T47D (cell line): ENCODE measurements at regions not wholly inside any gene's neighbourhood (a gene's known extent, or its start where the extent isn't known, plus 50 kb on each side); places are given as distances from the start of the nearest gene placed in this dataset.
"Not testable (repeated sequence)": the region's sequence is repeated elsewhere in the genome, so short reads cannot be mapped to it uniquely, and the experiment has no call there.

Source experiments
- DNase-seq, 2 experiments: peaks; one replicate each; pipeline versions ENCODE4 v3.0.0 to v3.0.0-alpha.2; 2011 to 2012; ENCODE audit warnings: low read depth in 1 of 2, low spot score in 1 of 2
- JUND ChIP-seq: IDR thresholded peaks from 2 replicates; pipeline ENCODE4 v1.6.1; 2012; ENCODE audit warnings: low read depth
- in situ Hi-C: cut with HindIII; loops from 2 replicates; pipeline ENCODE4 v1.10.0; 2016; ENCODE audit warnings: low sequenced_read_pairs, low pct_unique_long_range_greater_than_20kb

DNA sequence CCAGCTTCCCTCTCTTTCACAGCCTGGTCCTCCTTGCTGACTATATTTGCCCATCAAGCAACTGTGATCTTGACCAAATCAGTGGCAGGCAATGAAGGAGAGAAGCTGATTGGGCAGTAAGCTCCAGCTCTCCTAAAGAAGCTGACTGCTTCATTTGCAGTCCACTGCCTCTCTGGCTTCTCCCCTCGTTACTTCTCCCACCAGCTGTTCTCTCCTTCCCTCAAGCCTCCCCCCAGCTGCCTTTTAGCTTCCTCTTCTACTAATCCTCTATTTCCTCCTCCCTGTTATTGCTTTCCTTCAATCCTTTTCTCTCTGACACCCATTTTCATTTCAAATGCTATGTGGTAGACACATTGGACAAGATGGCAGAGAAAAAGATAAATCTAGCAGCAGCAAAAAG is 474.7 kb upstream of the UBE2E2 start:
- TF ChIP-seq JUND = no peak
- in situ Hi-C loops = no loop called here
- DNase-seq = no peak

DNA sequence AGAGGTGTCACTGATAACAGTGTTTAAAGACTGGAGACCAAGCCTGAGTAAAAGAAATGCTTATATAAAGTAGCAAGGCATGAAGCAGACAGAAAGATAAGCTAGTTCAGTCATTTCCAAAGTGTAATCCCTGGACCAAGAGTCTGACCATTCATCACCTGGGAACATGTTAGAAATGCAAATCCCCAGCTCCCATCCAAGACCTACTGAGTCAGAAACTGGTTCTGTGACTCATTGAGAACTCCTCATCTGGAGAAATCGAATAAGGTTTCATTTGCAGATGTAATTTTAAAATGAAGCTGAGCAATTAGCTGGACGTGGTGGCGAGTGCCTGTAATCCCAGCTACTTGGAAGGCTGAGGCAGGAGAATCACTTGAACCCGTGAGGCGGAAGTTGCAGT is 473.9 kb upstream of the UBE2E2 start:
- DNase-seq = no peak
- no peak for TF ChIP-seq JUND
- in situ Hi-C loops = no loop called here

DNA sequence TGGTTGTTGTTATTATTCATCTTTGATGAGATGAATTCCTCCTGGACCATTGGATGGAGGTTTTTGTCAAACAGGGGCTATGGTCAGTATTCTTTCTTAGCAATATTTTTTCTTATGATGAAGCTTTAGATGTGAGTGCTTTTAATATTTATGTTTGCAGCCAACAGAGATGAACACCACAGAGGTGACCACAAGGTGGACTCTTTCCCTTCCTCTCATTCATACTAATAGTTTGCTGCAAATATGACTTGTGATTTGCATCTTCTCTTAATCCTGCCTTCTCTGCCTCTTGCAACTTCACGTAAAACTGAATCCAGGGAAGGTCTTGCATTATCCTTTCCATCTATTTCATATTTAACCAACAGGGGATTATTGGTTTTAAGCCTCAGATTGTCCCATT is 473.1 kb upstream of the UBE2E2 start:
- TF ChIP-seq JUND = no peak
- in situ Hi-C loops = no loop called here
- peak; percentile 12 to 51 for DNase-seq

DNA sequence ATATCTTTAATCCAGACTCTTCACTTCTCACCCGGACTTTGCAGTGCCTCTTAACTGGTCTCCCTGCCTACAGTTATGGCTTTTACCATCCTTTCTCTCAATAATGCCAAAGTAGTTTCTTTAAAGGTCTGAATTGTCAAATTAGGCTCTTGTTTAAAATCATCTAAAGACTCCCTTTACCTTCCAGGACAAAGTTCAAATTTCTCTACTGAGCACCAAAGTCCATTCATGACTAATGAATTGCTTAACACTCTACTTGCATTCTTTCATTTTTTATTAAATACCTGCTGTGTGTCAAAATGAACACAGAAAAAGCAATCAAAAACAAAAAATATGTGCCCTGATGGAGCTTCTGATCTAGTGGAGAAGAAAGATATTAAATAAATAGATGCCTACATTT is 472.4 kb upstream of the UBE2E2 start:
- in situ Hi-C loops = no loop called here
- TF ChIP-seq JUND = no peak
- no peak for DNase-seq

DNA sequence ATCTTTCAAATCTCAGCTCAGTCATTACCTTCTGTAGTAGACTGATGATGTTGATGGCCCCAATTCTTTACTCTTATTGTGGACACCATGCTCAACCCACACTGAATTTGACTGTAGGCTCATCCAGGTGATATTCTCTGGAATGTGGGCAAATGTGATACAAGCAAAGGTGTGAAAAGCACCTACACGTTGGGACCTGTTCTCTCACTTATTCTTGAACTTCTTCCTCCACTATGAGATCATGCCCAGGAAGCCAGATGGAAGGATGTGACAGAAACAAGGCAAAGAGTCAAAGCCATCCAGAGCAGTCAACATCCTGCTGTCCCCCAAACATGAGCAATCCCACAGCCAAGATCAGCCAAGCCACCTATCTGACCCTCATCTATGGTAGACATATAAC is 471.2 kb upstream of the UBE2E2 start:
- in situ Hi-C loops = no loop called here
- no peak for DNase-seq
- TF ChIP-seq JUND = no peak

DNA sequence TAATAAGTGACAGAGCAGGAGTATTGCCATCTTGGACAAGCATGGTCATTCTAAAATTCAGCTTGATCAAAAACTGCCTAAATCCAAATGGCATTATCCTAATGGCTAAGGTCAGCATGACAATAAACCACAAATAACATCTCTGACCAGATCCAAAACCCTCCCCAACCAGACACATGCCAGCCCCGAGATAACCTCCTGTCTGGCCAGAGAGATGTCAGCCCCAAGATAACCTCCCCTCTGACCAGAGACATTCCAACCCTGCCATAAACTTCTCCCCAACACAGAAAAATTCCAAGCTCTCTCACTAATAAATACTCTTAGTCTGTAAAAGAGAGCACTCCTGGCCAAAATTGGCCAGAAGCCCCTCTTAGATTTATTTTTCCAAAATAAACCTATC is 470.5 kb upstream of the UBE2E2 start:
- DNase-seq = no peak
- no peak for TF ChIP-seq JUND
- in situ Hi-C loops = no loop called here

DNA sequence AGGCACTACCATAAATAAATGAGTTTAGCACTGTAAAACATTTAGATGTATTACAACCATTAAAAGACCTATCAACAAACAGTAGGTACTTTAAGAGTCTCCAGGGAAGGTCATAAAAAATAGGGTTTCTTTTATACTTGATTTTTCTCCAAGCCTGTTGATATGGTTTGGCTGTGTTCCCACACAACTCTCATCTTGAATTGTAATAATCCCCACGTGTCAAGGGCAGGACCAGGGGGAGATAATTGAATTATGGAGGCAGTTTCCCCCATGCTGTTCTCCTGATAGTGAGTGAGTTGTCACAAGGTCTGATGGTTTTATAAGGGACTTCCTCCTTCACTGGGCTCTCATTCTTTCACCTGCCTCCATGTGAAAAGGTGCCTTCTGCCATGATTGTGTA is 468.9 kb upstream of the UBE2E2 start:
- TF ChIP-seq JUND = no peak
- DNase-seq = no peak
- in situ Hi-C loops = no loop called here

DNA sequence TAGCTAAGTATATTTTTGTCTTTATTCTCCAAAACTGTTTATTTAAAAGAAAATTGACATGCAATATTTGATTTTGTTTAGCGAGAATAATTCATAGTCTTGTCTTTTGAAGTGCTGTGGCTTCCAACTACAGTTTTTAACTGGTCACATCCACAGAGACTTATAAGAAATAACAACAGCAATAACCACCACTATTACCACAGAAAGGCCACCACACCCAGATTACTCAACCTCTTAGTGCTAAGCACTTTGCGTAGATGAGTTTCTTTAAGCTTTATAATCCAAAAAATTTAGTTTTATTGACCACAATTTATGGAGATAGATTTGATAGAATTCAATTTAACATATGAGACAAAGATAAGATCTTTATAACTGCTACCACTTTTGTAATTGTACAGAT is 468.4 kb upstream of the UBE2E2 start:
- no peak for DNase-seq
- in situ Hi-C loops = no loop called here
- TF ChIP-seq JUND = no peak

DNA sequence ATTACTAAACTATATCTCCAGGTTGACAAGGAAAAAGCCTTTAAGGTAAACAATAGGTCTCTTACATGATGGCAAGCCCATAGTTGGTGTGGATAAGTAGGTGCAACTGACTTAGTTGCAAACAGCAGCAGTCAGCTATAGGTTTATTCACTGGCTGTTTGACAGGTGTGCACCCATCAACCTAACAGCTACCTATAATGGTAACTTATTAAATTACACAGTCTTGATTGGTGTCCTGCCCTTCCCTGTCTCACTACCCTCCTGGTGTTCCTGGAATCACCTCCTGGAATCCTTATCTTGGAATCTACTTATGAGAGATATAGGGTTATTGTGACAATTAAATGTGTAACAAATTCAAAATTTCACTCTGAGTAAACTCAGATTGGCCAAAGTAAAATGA is 467.8 kb upstream of the UBE2E2 start:
- no peak for TF ChIP-seq JUND
- DNase-seq = no peak
- in situ Hi-C loops = no loop called here

DNA sequence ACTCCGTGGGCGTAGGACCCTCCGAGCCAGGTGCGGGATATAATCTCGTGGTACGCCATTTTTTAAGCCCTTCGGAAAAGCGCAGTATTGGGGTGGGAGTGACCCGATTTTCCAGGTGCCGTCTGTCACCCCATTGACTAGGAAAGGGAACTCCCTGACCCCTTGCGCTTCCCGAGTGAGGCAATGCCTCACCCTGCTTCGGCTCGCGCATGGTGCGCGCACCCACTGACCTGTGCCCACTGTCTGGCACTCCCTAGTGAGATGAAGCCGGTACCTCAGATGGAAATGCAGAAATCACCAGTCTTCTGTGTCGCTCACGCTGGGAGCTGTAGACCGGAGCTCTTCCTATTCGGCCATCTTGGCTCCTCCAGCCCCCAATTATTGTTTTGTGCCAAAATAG is 459.7 kb upstream of the UBE2E2 start:
- in situ Hi-C loops, DNase-seq: not testable (repeated sequence)

DNA sequence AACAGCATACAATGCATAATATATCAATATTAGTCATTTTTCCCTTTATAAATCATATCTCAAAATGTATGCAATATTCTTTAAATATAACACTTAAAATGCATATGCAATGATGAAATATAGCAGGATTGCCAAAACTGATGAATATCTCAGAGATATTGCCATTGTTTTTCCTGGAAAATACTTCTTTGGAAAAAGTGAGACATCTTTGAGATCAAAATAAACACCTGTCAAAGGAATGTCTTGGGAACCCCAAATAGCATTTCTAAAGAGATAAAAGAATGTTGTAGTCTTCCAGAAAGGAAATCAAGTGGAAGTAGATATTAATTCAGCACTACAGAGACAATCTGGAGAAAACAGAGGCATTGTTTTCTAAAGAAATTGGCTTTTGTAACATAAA is 457.8 kb upstream of the UBE2E2 start:
- no peak for TF ChIP-seq JUND
- no peak for DNase-seq
- in situ Hi-C loops = no loop called here

DNA sequence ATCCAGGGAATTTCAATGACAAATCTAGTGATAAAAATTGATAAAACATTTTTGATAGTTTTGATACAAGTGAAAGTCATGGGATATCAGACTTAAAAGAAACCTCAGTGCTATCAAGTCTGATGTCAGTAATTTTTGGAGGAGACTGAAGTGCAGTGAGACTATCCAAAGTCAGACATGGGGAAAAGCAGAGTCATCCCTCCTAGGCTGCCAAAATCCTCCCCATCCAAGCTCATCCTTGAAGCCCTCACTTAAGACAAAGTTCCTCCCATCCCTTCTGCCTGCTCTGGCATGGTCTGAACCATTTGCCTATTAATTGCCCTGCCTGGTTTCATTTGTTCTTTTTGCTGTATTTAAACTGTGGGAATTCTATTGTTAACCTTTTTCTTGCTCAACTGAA is 456.9 kb upstream of the UBE2E2 start:
- in situ Hi-C loops = no loop called here
- no peak for DNase-seq
- TF ChIP-seq JUND = no peak

DNA sequence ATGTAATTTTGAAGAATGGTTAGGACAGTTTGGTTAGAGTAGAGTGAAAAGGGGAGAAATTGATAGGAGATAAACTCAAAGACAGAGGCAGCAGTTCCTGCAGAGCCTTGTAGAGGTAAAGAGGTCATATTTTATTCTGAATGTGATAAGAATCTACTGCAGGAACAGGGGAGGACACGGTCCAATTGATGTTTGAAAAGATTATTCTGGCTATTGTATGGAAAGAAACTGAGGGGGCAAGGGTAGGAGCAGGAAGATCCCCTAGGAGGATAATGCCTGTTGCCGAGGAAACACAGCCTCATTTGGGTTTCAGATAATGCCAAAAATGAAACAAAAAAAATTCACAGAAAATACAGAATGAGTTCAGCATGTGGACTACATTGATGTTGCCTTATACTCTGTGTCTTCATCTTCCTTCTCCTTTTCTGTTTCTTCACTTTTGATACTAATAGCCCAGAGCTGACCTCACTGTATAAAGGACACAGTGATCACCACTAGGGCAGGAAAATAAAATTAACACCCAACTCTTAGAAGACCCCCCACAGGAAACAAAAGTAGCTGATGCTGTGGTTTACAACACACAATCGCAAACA is 454.6 kb upstream of the UBE2E2 start:
- in situ Hi-C loops = no loop called here

DNA sequence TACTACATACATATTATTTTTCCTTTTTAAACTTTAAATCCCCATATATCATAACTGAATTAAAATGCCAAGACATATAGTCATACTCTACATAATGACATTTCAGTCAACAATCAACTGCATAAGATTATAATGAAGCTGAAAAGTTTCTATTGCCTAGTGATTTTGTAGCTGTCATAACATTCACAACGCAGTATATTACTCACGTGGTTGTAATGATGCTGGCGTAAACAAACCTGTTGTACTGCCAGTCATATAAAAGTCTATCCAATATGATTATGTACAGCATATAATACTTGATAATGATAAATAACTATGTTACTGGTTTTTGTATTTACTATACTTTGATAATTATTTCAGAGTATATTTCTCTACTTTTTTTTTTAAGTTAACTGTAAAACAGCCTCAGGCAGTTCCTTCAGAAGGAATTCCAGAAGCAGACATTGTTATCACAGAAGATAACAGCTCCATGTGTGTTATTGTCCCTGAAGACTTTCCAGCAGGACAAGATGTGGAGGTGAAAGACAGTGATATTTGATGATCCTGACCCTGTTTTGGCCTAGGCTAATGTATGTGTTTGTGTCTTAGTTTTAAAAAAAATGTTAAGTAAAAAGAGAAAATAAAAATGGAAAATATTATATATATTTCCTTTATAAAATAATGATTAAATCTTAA is 443.4 kb upstream of the UBE2E2 start:
- no peak for TF ChIP-seq JUND
- in situ Hi-C loops = no loop called here
- DNase-seq = no peak

More for the DNA sequence above, 454.6 kb upstream of the UBE2E2 start:
- no peak for TF ChIP-seq JUND
- DNase-seq = no peak
